Peyer's patch (tissue), 4 donors: ENCODE measurements at regions not wholly inside any gene's neighbourhood (a gene's known extent, or its start where the extent isn't known, plus 50 kb on each side); places are given as distances from the start of the nearest gene placed in this dataset.

Source experiments
- DNase-seq, 3 donors: peaks; one replicate each; pipeline ENCODE4 v3.0.0-alpha.2; 2017 to 2019
- H3K27ac ChIP-seq, 4 donors: fragments of 200-600 bp; sonication (generic); one replicate each; pipeline ENCODE4 v1.5.1; 2016 to 2019
- H3K27me3 ChIP-seq, 2 donors: fragments of 200-600 bp; sonication (generic); one replicate each; pipeline ENCODE4 v1.5.1; 2019
- H3K36me3 ChIP-seq, 3 donors: fragments of 200-600 bp; sonication (generic); one replicate each; pipeline ENCODE4 v1.5.1; 2016 to 2019
- H3K4me1 ChIP-seq, 4 donors: fragments of 200-600 bp; sonication (generic); one replicate each; pipeline ENCODE4 v1.5.1; 2016 to 2019
- H3K4me3 ChIP-seq, 4 donors: fragments of 200-600 bp; sonication (generic); 1 replicate in 3 of 4; 2 replicates in 1 of 4; pipeline ENCODE4 v1.5.1; 2016 to 2019; ENCODE audit warnings: mild to moderate bottlenecking in 1 of 4
- H3K9me3 ChIP-seq, 4 donors: fragments of 200-600 bp; sonication (generic); one replicate each; pipeline ENCODE4 v1.5.1; 2016 to 2019; ENCODE audit warnings: mild to moderate bottlenecking in 1 of 4
- POLR2A ChIP-seq, 2 donors: fragments of 450-650 bp; IDR thresholded peaks; one replicate each; pipeline ENCODE4 v1.5.1; 2017; ENCODE audit warnings: antibody characterized with exemption in 2 of 2, mild to moderate bottlenecking in 2 of 2, moderate library complexity in 2 of 2
- TF ChIP-seq, protein P1 (sequence below), 6 experiments: fragments of 450-650 bp in 4 of 6; fragments of 200-600 bp in 2 of 6; sonication (generic) in 1 of 6; IDR thresholded peaks; one replicate each; pipeline ENCODE4 v1.5.1; 2017 to 2019; ENCODE audit warnings: antibody characterized with exemption in 6 of 6, mild to moderate bottlenecking in 3 of 6, moderate library complexity in 1 of 6

DNA sequence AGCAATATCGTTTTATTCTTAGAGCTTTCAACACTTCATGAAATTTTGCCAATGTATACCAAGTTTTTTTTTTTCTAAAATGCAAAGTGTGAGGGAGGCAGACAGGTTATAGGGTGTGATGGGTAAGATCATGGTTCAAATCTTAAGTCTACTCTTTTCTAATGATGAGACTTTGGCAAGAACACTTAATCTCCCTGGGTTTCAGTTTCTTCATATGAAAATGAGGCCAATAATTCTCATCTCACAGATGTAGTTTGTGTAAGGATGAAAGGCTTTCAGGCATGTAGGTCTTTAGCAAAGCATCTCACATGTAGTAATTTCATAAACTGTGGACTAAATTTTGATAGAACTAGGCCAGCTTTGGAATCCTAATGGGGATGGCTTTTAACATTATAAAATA is 457.1 kb downstream of the QKI start:
- Histone ChIP-seq H3K36me3 (no peaks in the 10 kb centered on the region), H3K4me3 (no peak overlapping the region), H3K9me3 (no peaks in the 10 kb centered on the region), H3K27me3 (no peaks in the 10 kb centered on the region), H3K27ac (no peak overlapping the region), H3K4me1 (no peaks in the 10 kb centered on the region)
- no peak for DNase-seq
- TF ChIP-seq POLR2A (IDR thresholded peaks at IDR 0.05): no peak
- TF ChIP-seq, protein P1, sequence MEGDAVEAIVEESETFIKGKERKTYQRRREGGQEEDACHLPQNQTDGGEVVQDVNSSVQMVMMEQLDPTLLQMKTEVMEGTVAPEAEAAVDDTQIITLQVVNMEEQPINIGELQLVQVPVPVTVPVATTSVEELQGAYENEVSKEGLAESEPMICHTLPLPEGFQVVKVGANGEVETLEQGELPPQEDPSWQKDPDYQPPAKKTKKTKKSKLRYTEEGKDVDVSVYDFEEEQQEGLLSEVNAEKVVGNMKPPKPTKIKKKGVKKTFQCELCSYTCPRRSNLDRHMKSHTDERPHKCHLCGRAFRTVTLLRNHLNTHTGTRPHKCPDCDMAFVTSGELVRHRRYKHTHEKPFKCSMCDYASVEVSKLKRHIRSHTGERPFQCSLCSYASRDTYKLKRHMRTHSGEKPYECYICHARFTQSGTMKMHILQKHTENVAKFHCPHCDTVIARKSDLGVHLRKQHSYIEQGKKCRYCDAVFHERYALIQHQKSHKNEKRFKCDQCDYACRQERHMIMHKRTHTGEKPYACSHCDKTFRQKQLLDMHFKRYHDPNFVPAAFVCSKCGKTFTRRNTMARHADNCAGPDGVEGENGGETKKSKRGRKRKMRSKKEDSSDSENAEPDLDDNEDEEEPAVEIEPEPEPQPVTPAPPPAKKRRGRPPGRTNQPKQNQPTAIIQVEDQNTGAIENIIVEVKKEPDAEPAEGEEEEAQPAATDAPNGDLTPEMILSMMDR (IDR thresholded peaks at IDR 0.05): no peak

DNA sequence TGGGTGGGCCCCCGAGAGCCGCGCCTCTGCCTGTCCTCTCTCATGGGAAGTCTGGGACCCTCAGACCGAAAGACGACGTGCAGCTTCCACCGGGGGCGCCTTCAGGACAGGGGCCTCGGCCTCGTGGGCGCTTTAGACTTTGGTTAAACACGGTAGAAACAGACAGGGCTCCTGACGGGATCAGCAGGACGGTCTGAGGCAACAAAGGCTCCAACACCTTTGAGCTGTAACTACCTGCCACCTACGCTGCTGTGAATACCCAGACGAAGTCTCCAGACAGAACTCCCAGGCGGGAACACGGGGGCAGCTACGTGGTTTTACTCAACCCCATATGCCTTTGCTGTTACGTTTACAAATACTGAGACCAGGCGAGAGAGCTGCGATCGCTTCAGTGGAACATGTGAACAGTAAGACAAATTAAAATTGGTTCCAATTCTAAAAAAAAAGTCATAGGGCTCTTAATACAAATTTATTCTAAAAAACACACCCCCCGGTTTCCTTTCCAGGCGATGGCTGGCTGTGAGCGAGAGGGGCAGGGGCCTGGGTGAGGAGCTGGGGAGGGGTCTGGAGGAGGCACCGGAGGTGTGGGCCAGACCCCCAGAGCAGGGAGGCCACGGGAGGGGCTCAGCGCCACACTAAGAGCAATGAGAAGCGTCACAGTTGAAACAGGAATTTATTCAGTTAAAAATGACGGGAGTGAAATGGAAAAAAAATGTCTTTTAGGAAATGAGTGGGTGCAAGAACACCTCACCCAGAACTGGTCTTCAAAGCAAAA is 453.2 kb downstream of the QKI start:
- TF ChIP-seq POLR2A (IDR thresholded peaks at IDR 0.05): no peak
- TF ChIP-seq, protein P1 (IDR thresholded peaks at IDR 0.05): no peak
- no peak for DNase-seq

DNA sequence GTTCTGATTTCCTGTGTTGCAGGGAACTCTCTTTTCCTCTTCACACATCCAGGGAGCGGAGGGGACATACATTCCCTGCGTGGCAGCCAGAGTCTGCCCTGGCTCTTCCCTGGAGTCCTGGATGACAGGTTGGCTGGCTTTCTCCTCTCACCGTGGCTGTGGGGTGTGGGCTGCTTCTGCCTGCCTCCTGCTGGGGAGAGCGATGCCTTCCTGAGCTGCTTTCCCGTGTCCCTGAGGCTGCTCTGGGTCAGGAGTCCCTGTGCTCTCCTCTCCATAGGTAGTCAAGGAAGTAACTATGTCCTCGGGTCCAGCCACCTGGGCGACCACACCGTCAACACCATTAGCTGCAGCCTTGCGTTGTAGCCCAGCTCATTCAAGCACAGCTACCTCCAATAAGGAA is 451.7 kb downstream of the QKI start:
- no peaks in the 10 kb centered on the region for H3K27me3 ChIP-seq
- H3K9me3 ChIP-seq: peaks cover 0 to 4% (median 0%) of the 10 kb centered on the region in 4 donors
- no peak overlapping the region for H3K4me3 ChIP-seq
- no peak overlapping the region for H3K27ac ChIP-seq
- no peaks in the 10 kb centered on the region for H3K36me3 ChIP-seq
- no peak for DNase-seq
- no peak for TF ChIP-seq POLR2A (IDR thresholded peaks at IDR 0.05)
- TF ChIP-seq, protein P1 (IDR thresholded peaks at IDR 0.05): no peak
- no peaks in the 10 kb centered on the region for H3K4me1 ChIP-seq

More for the DNA sequence above, 453.2 kb downstream of the QKI start:
- H3K9me3 ChIP-seq: peaks cover 0 to 4% (median 0%) of the 10 kb centered on the region in 4 donors
- no peaks in the 10 kb centered on the region for H3K4me1 ChIP-seq
- no peaks in the 10 kb centered on the region for H3K27me3 ChIP-seq
- no peak overlapping the region for H3K27ac ChIP-seq
- H3K4me3 ChIP-seq: no peak overlapping the region
- no peaks in the 10 kb centered on the region for H3K36me3 ChIP-seq

DNA sequence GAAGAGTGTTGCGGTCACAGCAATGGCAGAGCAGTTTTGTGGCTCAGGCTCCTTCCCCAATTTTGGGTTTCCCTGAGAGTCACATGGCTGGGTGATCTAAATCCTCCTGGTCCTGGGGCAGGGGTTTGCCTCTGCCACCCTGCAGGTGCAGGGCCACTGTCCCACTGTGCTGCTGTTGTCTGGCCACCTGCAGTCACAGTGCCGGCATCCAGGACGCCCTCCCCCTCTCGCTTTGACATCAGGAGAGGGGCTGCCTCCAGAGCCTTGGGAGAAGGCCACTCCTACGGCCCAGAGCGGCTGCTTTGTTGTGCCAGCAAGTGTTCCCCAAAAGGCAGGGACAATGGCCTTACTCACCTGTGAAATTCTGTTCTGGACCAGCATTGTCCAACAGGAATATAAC is 449.0 kb downstream of the QKI start:
- no peak overlapping the region for H3K27ac ChIP-seq
- H3K4me3 ChIP-seq: no peak overlapping the region
- no peaks in the 10 kb centered on the region for H3K4me1 ChIP-seq
- DNase-seq: no peak
- no peaks in the 10 kb centered on the region for H3K36me3 ChIP-seq
- TF ChIP-seq POLR2A (IDR thresholded peaks at IDR 0.05): no peak
- TF ChIP-seq, protein P1 (IDR thresholded peaks at IDR 0.05): no peak
- H3K9me3 ChIP-seq: peaks cover 0 to 4% (median 0%) of the 10 kb centered on the region in 4 donors
- no peaks in the 10 kb centered on the region for H3K27me3 ChIP-seq

DNA sequence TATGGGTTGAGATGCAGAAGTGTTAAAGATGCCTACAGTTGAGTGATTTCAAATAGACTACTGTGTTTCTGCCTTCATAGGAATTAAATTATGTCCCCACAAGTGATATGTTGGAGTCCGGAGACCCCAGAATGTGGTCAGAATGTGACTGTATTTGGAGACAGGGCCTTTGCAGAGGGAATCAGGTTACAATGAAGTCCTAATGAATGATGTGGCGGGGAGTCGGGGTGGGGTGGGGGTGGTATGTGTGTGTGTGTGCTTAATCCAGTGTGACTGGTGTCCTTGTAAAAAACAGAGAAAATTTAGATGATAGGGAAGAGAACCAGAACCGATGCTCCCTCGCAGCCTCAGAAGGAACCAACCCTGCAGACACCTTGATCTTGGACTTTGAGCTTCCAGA is 448.2 kb downstream of the QKI start:
- Histone ChIP-seq H3K9me3 (peaks cover 0 to 4% (median 0%) of the 10 kb centered on the region in 4 donors), H3K36me3 (no peaks in the 10 kb centered on the region), H3K27ac (no peak overlapping the region), H3K4me3 (no peak overlapping the region), H3K4me1 (no peaks in the 10 kb centered on the region), H3K27me3 (no peaks in the 10 kb centered on the region)
- TF ChIP-seq, protein P1 (IDR thresholded peaks at IDR 0.05): no peak
- no peak for TF ChIP-seq POLR2A (IDR thresholded peaks at IDR 0.05)
- no peak for DNase-seq
